ENCODE measurements at regions not wholly inside any gene's neighbourhood (a gene's known extent, or its start where the extent isn't known, plus 50 kb on each side); places are given as distances from the start of the nearest gene placed in this dataset.
"Not testable (repeated sequence)": the region's sequence is repeated elsewhere in the genome, so short reads cannot be mapped to it uniquely, and the experiment has no call there.

GRCh38 chr15:61389334-61390028 lies 160.4 kb upstream of the RORA start:
- DNase-seq (ENCODE audit: low spot score) = no peak
- intact Hi-C loops (cut with DNase I) = no loop called here

GRCh38 chr15:61387675-61388074 lies 158.6 kb upstream of the RORA start:
- DNase-seq (ENCODE audit: low spot score) = no peak
- intact Hi-C loops (cut with DNase I) = no loop called here

GRCh38 chr15:61383421-61383820 lies 154.3 kb upstream of the RORA start:
- DNase-seq (ENCODE audit: low spot score) = no peak
- intact Hi-C loops (cut with DNase I) = no loop called here

GRCh38 chr15:61382927-61383326 lies 153.8 kb upstream of the RORA start:
- no peak for DNase-seq (ENCODE audit: low spot score)
- intact Hi-C loops (cut with DNase I) = no loop called here

GRCh38 chr15:61381501-61381900 lies 152.4 kb upstream of the RORA start:
- intact Hi-C loops (cut with DNase I) = no loop called here
- no peak for DNase-seq (ENCODE audit: low spot score)

- intact Hi-C loops (cut with DNase I) = no loop called here
- DNase-seq (ENCODE audit: low spot score) = no peak
These were observed 151.2 kb upstream of the RORA start for GRCh38 chr15:61380270-61380669.

GRCh38 chr15:61379005-61379404 lies 149.9 kb upstream of the RORA start:
- no peak for DNase-seq (ENCODE audit: low spot score)
- intact Hi-C loops (cut with DNase I) = no loop called here

GRCh38 chr15:61376961-61377360 lies 147.9 kb upstream of the RORA start:
- no peak for DNase-seq (ENCODE audit: low spot score)
- intact Hi-C loops (cut with DNase I) = no loop called here

GRCh38 chr15:61376516-61376915 lies 147.4 kb upstream of the RORA start:
- no peak for DNase-seq (ENCODE audit: low spot score)
- intact Hi-C loops (cut with DNase I) = no loop called here

- DNase-seq (ENCODE audit: low spot score) = no peak
- intact Hi-C loops (cut with DNase I) = no loop called here
These were observed 145.7 kb upstream of the RORA start for GRCh38 chr15:61374848-61375247.

GRCh38 chr15:61367953-61368352 lies 138.9 kb upstream of the RORA start:
- DNase-seq (ENCODE audit: low spot score) = no peak
- intact Hi-C loops (cut with DNase I) = loop anchor here in 1 of 2 donors (5.0 kb wide), 1 partner anchor 691 kb away; no protein-coding TSS in a partner anchor

GRCh38 chr15:61364871-61365270 lies 135.8 kb upstream of the RORA start:
- DNase-seq (ENCODE audit: low spot score) = no peak
- intact Hi-C loops (cut with DNase I) = loop anchor here in 1 of 2 donors (5.0 kb wide), 1 partner anchor 688 kb away; no protein-coding TSS in a partner anchor

GRCh38 chr15:61362912-61363311 lies 133.8 kb upstream of the RORA start:
- DNase-seq (ENCODE audit: low spot score); intact Hi-C loops (cut with DNase I): not testable (repeated sequence)

GRCh38 chr15:61344293-61344692 lies 115.2 kb upstream of the RORA start:
- intact Hi-C loops (cut with DNase I) = no loop called here
- no peak for DNase-seq (ENCODE audit: low spot score)

- DNase-seq (ENCODE audit: low spot score) = no peak
- intact Hi-C loops (cut with DNase I) = no loop called here
These were observed 113.3 kb upstream of the RORA start for GRCh38 chr15:61342390-61342789.

- DNase-seq (ENCODE audit: low spot score) = no peak
- intact Hi-C loops (cut with DNase I) = no loop called here
These were observed 110.4 kb upstream of the RORA start for GRCh38 chr15:61339516-61339915.

- DNase-seq (ENCODE audit: low spot score) = no peak
- intact Hi-C loops (cut with DNase I) = loop anchor here in 1 of 2 donors (1.0 kb wide), 1 partner anchor 29 kb away; no protein-coding TSS in a partner anchor
These were observed 108.4 kb upstream of the RORA start for GRCh38 chr15:61337541-61337940.

GRCh38 chr15:61336026-61336638 lies 107.0 kb upstream of the RORA start:
- DNase-seq (ENCODE audit: low spot score) = no peak
- intact Hi-C loops (cut with DNase I) = no loop called here

GRCh38 chr15:61334714-61335113 lies 105.6 kb upstream of the RORA start:
- DNase-seq (ENCODE audit: low spot score); intact Hi-C loops (cut with DNase I): not testable (repeated sequence)

GRCh38 chr15:61331019-61331418 lies 101.9 kb upstream of the RORA start:
- intact Hi-C loops (cut with DNase I) = no loop called here

GRCh38 chr15:61327019-61327631 lies 98.0 kb upstream of the RORA start:
- no peak for DNase-seq (ENCODE audit: low spot score)

More at GRCh38 chr15:61331019-61331418, 101.9 kb upstream of the RORA start:
- DNase-seq (ENCODE audit: low spot score) = no peak

More at GRCh38 chr15:61327019-61327631, 98.0 kb upstream of the RORA start:
- intact Hi-C loops (cut with DNase I) = no loop called here

Measured in posterior vena cava (tissue), 2 donors.